ENCODE measurements at regions not wholly inside any gene's neighbourhood (a gene's known extent, or its start where the extent isn't known, plus 50 kb on each side); places are given as distances from the start of the nearest gene placed in this dataset.

DNA sequence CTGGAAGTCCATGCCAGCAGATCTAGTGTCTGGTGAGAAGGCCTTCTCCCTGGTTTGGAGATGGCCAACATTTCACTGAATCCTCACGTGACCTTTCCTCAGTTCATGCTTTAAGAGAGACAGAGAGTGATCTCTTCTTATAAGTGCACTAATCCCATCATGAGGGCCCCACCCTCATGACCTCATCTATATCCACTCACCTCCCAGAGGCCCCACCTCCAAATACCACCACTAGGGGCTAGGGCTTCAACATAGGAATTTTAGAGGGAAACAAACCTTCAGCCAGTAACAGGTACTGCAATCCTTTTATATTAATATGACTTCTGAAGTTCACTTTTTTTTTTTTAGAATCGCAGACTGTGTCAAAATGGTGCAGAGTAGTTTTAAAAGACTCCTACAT lies 496.9 kb upstream of the ADAMTS16 start:
- TF ChIP-seq CTCF (IDR thresholded peaks at IDR 0.05) = no peak
- no peak for TF ChIP-seq ZFX (IDR thresholded peaks at IDR 0.05; ENCODE audit: borderline replicate concordance)

Data from 22Rv1 (cell line).